HG02571 (cell line): ENCODE measurements at regions not wholly inside any gene's neighbourhood (a gene's known extent, or its start where the extent isn't known, plus 50 kb on each side); places are given as distances from the start of the nearest gene placed in this dataset.

ENCODE experiments used
- ATAC-seq: cut with Tn5 transposase; IDR thresholded peaks from one replicate; pipeline ENCODE4 v1.9.1; 2021; ENCODE audit warnings: mild to moderate bottlenecking, moderate library complexity; ENCODE audit not compliant: unreplicated experiment

GRCh38 chr4:19455850-19456602 lies 795.7 kb upstream of the SLIT2 start:
- ATAC-seq = no peak

- no peak for ATAC-seq
Observed at GRCh38 chr4:19455196-19455595, 796.5 kb upstream of the SLIT2 start.

GRCh38 chr4:19438233-19438632 lies 813.5 kb upstream of the SLIT2 start:
- ATAC-seq = no peak

GRCh38 chr4:19437008-19437407 lies 814.7 kb upstream of the SLIT2 start:
- no peak for ATAC-seq

GRCh38 chr4:19429684-19430083 lies 822.0 kb upstream of the SLIT2 start:
- ATAC-seq = no peak

GRCh38 chr4:19425146-19425545 lies 826.6 kb upstream of the SLIT2 start:
- no peak for ATAC-seq

GRCh38 chr4:19417256-19417655 lies 834.4 kb upstream of the SLIT2 start:
- ATAC-seq = no peak

- ATAC-seq = no peak
Observed at GRCh38 chr4:19416146-19416545, 835.6 kb upstream of the SLIT2 start.

GRCh38 chr4:19408490-19408889 lies 843.2 kb upstream of the SLIT2 start:
- ATAC-seq = no peak

GRCh38 chr4:19406789-19407188 lies 844.9 kb upstream of the SLIT2 start:
- no peak for ATAC-seq

- ATAC-seq = no peak
Observed at GRCh38 chr4:19403786-19404370, 847.8 kb upstream of the SLIT2 start.

GRCh38 chr4:19402581-19403065 lies 849.1 kb upstream of the SLIT2 start:
- ATAC-seq = no peak

GRCh38 chr4:19401301-19402080 lies 850.2 kb upstream of the SLIT2 start:
- ATAC-seq = no peak

GRCh38 chr4:19400820-19401219 lies 850.9 kb upstream of the SLIT2 start:
- ATAC-seq = no peak

- ATAC-seq = no peak
Observed at GRCh38 chr4:19399001-19399400, 852.7 kb upstream of the SLIT2 start.

GRCh38 chr4:19386786-19387185 lies 864.9 kb upstream of the SLIT2 start:
- no peak for ATAC-seq

- no peak for ATAC-seq
Observed at GRCh38 chr4:19382993-19383756, 868.5 kb upstream of the SLIT2 start.

- no peak for ATAC-seq
Observed at GRCh38 chr4:19381068-19381467, 870.6 kb upstream of the SLIT2 start.

- no peak for ATAC-seq
Observed at GRCh38 chr4:19380600-19380999, 871.1 kb upstream of the SLIT2 start.

- ATAC-seq = no peak
Observed at GRCh38 chr4:19379191-19379708, 872.5 kb upstream of the SLIT2 start.

- ATAC-seq = no peak
Observed at GRCh38 chr4:19375931-19376330, 875.8 kb upstream of the SLIT2 start.
